Urinary bladder (tissue), 3 donors: ENCODE measurements at regions not wholly inside any gene's neighbourhood (a gene's known extent, or its start where the extent isn't known, plus 50 kb on each side); places are given as distances from the start of the nearest gene placed in this dataset.
"Not testable (repeated sequence)": the region's sequence is repeated elsewhere in the genome, so short reads cannot be mapped to it uniquely, and the experiment has no call there.

Experiments used
- DNase-seq: peaks from one replicate; pipeline ENCODE4 v3.0.0-alpha.2; 2015; ENCODE audit errors: extremely low spot score
- H3K27ac ChIP-seq: one replicate; pipeline ENCODE4 v1.5.1; 2013; ENCODE audit warnings: low read depth, mild to moderate bottlenecking, moderate library complexity
- H3K36me3 ChIP-seq: one replicate; pipeline ENCODE4 v1.6.1; 2013; ENCODE audit warnings: mild to moderate bottlenecking, moderate library complexity; ENCODE audit not compliant: insufficient read depth
- H3K4me1 ChIP-seq: one replicate; pipeline ENCODE4 v1.6.1; 2013; ENCODE audit warnings: mild to moderate bottlenecking, moderate library complexity; ENCODE audit not compliant: insufficient read depth
- H3K4me3 ChIP-seq: one replicate; pipeline ENCODE4 v1.5.1; 2013; ENCODE audit warnings: low read depth, low read length
- whole genome bisulfite sequencing: extraction: QIAGEN DNeasy Blood & Tissue Kit; methylation state at CpG from one replicate; pipeline ENCODE4 v1.1.7; 2013; 5-methylcytosine and 5-hydroxymethylcytosine counted together
- donor health status: healthy with polysubstance abuse.
- donor health status: healthy.

- Histone ChIP-seq H3K4me3 (no peak overlapping the region), H3K4me1 (no peaks in the 10 kb centered on the region), H3K27ac (no peak overlapping the region), H3K36me3 (no peaks in the 10 kb centered on the region)
- WGBS: 97% methylated on average over 4 of the region's 4 CpGs
- DNase-seq: no peak
These were observed 59.4 kb upstream of the ZFHX3 start for GRCh38 chr16:73107371-73107770.

- no peak for DNase-seq
- 81% methylated on average over 6 of the region's 6 CpGs for WGBS
- Histone ChIP-seq H3K4me1 (no peaks in the 10 kb centered on the region), H3K27ac (no peak overlapping the region), H3K4me3 (no peak overlapping the region), H3K36me3 (no peaks in the 10 kb centered on the region)
These were observed 58.6 kb upstream of the ZFHX3 start for GRCh38 chr16:73106329-73107034.

- WGBS: 94% methylated on average over 5 of the region's 5 CpGs
- H3K4me3 ChIP-seq: no peak overlapping the region
- H3K4me1 ChIP-seq: no peaks in the 10 kb centered on the region
- DNase-seq: no peak
- no peak overlapping the region for H3K27ac ChIP-seq
- no peaks in the 10 kb centered on the region for H3K36me3 ChIP-seq
These were observed 53.6 kb upstream of the ZFHX3 start for GRCh38 chr16:73101568-73101967.

DNA sequence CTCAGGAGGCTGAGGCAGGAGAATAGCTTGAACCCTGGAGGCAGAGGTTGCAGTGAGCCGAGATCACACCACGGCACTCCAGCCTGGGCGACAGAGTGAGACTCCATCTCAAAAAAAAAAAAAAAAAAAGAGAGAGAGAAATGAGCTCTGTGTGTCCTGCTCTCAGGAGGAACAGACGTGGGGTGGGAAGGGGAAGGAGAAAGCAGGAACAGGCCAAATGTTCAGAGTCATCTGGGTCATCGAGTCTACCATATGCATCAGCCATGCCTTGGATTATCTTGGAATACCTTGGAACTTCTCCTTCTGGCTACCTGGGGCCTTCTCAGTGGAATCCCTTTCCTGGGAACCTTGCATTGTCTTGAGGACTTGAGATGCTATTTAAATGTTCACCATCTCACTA, 51.7 kb upstream of the ZFHX3 start:
- not testable (repeated sequence) for DNase-seq, H3K36me3 ChIP-seq, H3K4me1 ChIP-seq, H3K27ac ChIP-seq, H3K4me3 ChIP-seq
- WGBS: 89% methylated on average over 5 of the region's 5 CpGs
